ENCODE measurements at regions not wholly inside any gene's neighbourhood (a gene's known extent, or its start where the extent isn't known, plus 50 kb on each side); places are given as distances from the start of the nearest gene placed in this dataset.

GRCh38 chr11:127651888-127652221 lies 651.3 kb upstream of the KIRREL3 start:
- TF ChIP-seq CTCF (IDR thresholded peaks at IDR 0.05; ENCODE audit: unreplicated experiment): no peak
- intact Hi-C loops (cut with micrococcal nuclease): no loop called here
- POLR2A ChIA-PET: interaction anchor here (0.6 kb wide), 1 partner anchor 13 kb away, joined by 4 read pairs; no protein-coding TSS in a partner anchor

GRCh38 chr11:127651175-127651887 lies 650.8 kb upstream of the KIRREL3 start:
- Mint-ChIP-seq H3K36me3 (ENCODE audit: insufficient read depth, unreplicated experiment) (peaks cover 7% of the 10 kb centered on the region), H3K27me3 (ENCODE audit: insufficient read depth, unreplicated experiment) (no peaks in the 10 kb centered on the region), H3K4me3 (ENCODE audit: unreplicated experiment) (no peak overlapping the region), H3K4me1 (ENCODE audit: insufficient read depth, unreplicated experiment) (no peaks in the 10 kb centered on the region), H3K27ac (ENCODE audit: low read depth, unreplicated experiment) (peak overlapping the region; percentile 42), H3K9me3 (ENCODE audit: unreplicated experiment) (peaks cover 7% of the 10 kb centered on the region)
- no TSS peak for BruUV-seq (replicated peaks)
- no peak for DNase-seq (ENCODE audit: unreplicated experiment)
- TF ChIP-seq CTCF (IDR thresholded peaks at IDR 0.05; ENCODE audit: unreplicated experiment): no peak
- ChIA-PET CTCF (no interaction called here), POLR2A (interaction anchor here (0.6 kb wide), 1 partner anchor 875 kb away, joined by 3 read pairs; no protein-coding TSS in a partner anchor)
- intact Hi-C loops (cut with micrococcal nuclease): no loop called here

More at GRCh38 chr11:127651888-127652221, 651.3 kb upstream of the KIRREL3 start:
- peaks cover 5% of the 10 kb centered on the region for H3K9me3 Mint-ChIP-seq (ENCODE audit: unreplicated experiment)
- peak overlapping the region; percentile 42 for H3K27ac Mint-ChIP-seq (ENCODE audit: low read depth, unreplicated experiment)
- DNase-seq (ENCODE audit: unreplicated experiment): no peak
- no peaks in the 10 kb centered on the region for H3K4me1 Mint-ChIP-seq (ENCODE audit: insufficient read depth, unreplicated experiment)
- no peaks in the 10 kb centered on the region for H3K27me3 Mint-ChIP-seq (ENCODE audit: insufficient read depth, unreplicated experiment)
- no TSS peak for BruUV-seq (replicated peaks)
- no peak overlapping the region for H3K4me3 Mint-ChIP-seq (ENCODE audit: unreplicated experiment)
- peaks cover 5% of the 10 kb centered on the region for H3K36me3 Mint-ChIP-seq (ENCODE audit: insufficient read depth, unreplicated experiment)
- CTCF ChIA-PET: no interaction called here

- ChIA-PET POLR2A (no interaction called here), CTCF (no interaction called here)
- no TSS peak for BruUV-seq (replicated peaks)
- Mint-ChIP-seq H3K27ac (ENCODE audit: low read depth, unreplicated experiment) (no peak overlapping the region), H3K27me3 (ENCODE audit: insufficient read depth, unreplicated experiment) (no peaks in the 10 kb centered on the region), H3K4me3 (ENCODE audit: unreplicated experiment) (no peak overlapping the region), H3K9me3 (ENCODE audit: unreplicated experiment) (peaks cover 7% of the 10 kb centered on the region), H3K4me1 (ENCODE audit: insufficient read depth, unreplicated experiment) (no peaks in the 10 kb centered on the region), H3K36me3 (ENCODE audit: insufficient read depth, unreplicated experiment) (peaks cover 7% of the 10 kb centered on the region)
- TF ChIP-seq CTCF (IDR thresholded peaks at IDR 0.05; ENCODE audit: unreplicated experiment): no peak
- intact Hi-C loops (cut with micrococcal nuclease): no loop called here
- DNase-seq (ENCODE audit: unreplicated experiment): no peak
Observed at GRCh38 chr11:127649958-127650357, 649.4 kb upstream of the KIRREL3 start.

GRCh38 chr11:127649071-127649470 lies 648.5 kb upstream of the KIRREL3 start:
- intact Hi-C loops (cut with micrococcal nuclease): no loop called here
- no peaks in the 10 kb centered on the region for H3K4me1 Mint-ChIP-seq (ENCODE audit: insufficient read depth, unreplicated experiment)
- no peaks in the 10 kb centered on the region for H3K27me3 Mint-ChIP-seq (ENCODE audit: insufficient read depth, unreplicated experiment)
- H3K9me3 Mint-ChIP-seq (ENCODE audit: unreplicated experiment): peaks cover 7% of the 10 kb centered on the region
- no peak overlapping the region for H3K4me3 Mint-ChIP-seq (ENCODE audit: unreplicated experiment)
- no peak for TF ChIP-seq CTCF (IDR thresholded peaks at IDR 0.05; ENCODE audit: unreplicated experiment)
- ChIA-PET POLR2A (no interaction called here), CTCF (no interaction called here)
- no TSS peak for BruUV-seq (replicated peaks)
- H3K27ac Mint-ChIP-seq (ENCODE audit: low read depth, unreplicated experiment): no peak overlapping the region
- peaks cover 7% of the 10 kb centered on the region for H3K36me3 Mint-ChIP-seq (ENCODE audit: insufficient read depth, unreplicated experiment)
- DNase-seq (ENCODE audit: unreplicated experiment): no peak

Measured in MCF 10A (cell line).